Right lobe of liver (tissue), 6 donors: ENCODE measurements at regions not wholly inside any gene's neighbourhood (a gene's known extent, or its start where the extent isn't known, plus 50 kb on each side); places are given as distances from the start of the nearest gene placed in this dataset.

Source experiments
- ATAC-seq, 4 donors: fragments of 200-7000 bp; cut with Tn5 transposase; one replicate each; pipeline ENCODE4 v1.9.1; 2020; ENCODE audit warnings: mild to moderate bottlenecking in 4 of 4, moderate library complexity in 4 of 4
- DNase-seq, 3 donors: peaks; one replicate each; pipeline ENCODE4 v3.0.0-alpha.2; 2020
- H3K27ac ChIP-seq, 3 donors: fragments of 200-600 bp; one replicate each; pipeline ENCODE4 v1.8.0; 2022
- H3K27me3 ChIP-seq, 2 donors: fragments of 200-600 bp; one replicate each; pipeline ENCODE4 v1.8.0; 2022
- H3K36me3 ChIP-seq, 4 donors: fragments of 200-600 bp; sonication (generic) in 1 of 4; one replicate each; pipeline versions ENCODE4 v1.5.1 to v1.8.0; 2017 to 2022; ENCODE audit warnings: control low read depth in 1 of 4
- H3K4me1 ChIP-seq, 4 donors: fragments of 200-600 bp; sonication (generic) in 1 of 4; one replicate each; pipeline versions ENCODE4 v1.5.1 to v1.8.0; 2017 to 2022; ENCODE audit warnings: control low read depth in 1 of 4
- H3K4me3 ChIP-seq, 3 donors: fragments of 200-600 bp; one replicate each; pipeline ENCODE4 v1.8.0; 2022
- H3K9me3 ChIP-seq, 4 donors: fragments of 200-600 bp; sonication (generic) in 1 of 4; one replicate each; pipeline versions ENCODE4 v1.5.1 to v1.8.0; 2017 to 2022; ENCODE audit warnings: control low read depth in 1 of 4
- POLR2A ChIP-seq: fragments of 450-650 bp; IDR thresholded peaks from one replicate; pipeline ENCODE4 v1.6.1; 2017; ENCODE audit warnings: antibody characterized with exemption, mild to moderate bottlenecking
- WGBS: methylation state at CpG from one replicate; pipeline ENCODE4 v1.1.6; 2018; ENCODE audit warnings: low coverage, low lambda C conversion rate; ENCODE audit not compliant: insufficient coverage; ENCODE audit errors: missing lambda C conversion rate; 5-methylcytosine and 5-hydroxymethylcytosine counted together
- intact Hi-C, 2 donors: fragments of 100-400 bp; cut with DNase I; formaldehyde crosslinking; loops; one replicate each; pipeline versions ENCODE4 v1.11.2 to v1.14.1; 2022
- TF ChIP-seq, protein P1 (sequence below), 4 donors: fragments of 200-600 bp in 3 of 4; fragments of 450-650 bp in 1 of 4; IDR thresholded peaks; one replicate each; pipeline versions ENCODE4 v1.5.1 to v1.8.0; 2016 to 2022; ENCODE audit warnings: antibody characterized with exemption in 4 of 4, mild to moderate bottlenecking in 2 of 4
- donor health status: DM: no; HTN: yes; CAD: no.
- donor health status: DM: no; HTN: no; CAD: no.
- donor health status: DM: no; HTN: no; CAD: no.
- donor health status: DM: no; HTN: yes; CAD: no.
- donor health status: DM: no; HTN: yes; CAD: no.

DNA sequence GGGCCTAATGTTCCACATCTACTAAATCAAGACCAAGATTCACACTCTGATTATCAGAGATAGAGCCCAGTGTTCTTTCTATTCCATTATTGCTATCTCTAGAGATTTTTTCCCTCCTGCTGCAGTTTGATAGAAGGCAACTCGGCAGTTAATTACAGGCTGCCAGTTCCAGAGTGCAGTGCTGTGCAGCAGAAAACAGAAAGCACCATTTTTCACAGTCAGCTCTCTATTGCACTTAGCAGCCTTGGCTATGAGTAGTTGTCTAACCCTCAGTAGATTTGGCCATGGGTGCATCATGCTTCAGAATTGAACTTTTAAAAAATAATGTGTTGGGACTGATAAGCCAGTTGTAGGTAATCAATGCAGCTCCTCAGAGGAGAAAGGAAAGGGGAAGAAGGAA, 295.3 kb downstream of the MID1IP1 start:
- no peak for DNase-seq
- Histone ChIP-seq H3K4me3 (no peak overlapping the region), H3K9me3 (no peaks in the 10 kb centered on the region), H3K27me3 (no peaks in the 10 kb centered on the region), H3K27ac (no peak overlapping the region), H3K36me3 (no peaks in the 10 kb centered on the region), H3K4me1 (no peaks in the 10 kb centered on the region)
- 71% methylated on average over 1 of the region's 1 CpG for WGBS
- TF ChIP-seq, protein P1, sequence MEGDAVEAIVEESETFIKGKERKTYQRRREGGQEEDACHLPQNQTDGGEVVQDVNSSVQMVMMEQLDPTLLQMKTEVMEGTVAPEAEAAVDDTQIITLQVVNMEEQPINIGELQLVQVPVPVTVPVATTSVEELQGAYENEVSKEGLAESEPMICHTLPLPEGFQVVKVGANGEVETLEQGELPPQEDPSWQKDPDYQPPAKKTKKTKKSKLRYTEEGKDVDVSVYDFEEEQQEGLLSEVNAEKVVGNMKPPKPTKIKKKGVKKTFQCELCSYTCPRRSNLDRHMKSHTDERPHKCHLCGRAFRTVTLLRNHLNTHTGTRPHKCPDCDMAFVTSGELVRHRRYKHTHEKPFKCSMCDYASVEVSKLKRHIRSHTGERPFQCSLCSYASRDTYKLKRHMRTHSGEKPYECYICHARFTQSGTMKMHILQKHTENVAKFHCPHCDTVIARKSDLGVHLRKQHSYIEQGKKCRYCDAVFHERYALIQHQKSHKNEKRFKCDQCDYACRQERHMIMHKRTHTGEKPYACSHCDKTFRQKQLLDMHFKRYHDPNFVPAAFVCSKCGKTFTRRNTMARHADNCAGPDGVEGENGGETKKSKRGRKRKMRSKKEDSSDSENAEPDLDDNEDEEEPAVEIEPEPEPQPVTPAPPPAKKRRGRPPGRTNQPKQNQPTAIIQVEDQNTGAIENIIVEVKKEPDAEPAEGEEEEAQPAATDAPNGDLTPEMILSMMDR (IDR thresholded peaks at IDR 0.05): no peak
- TF ChIP-seq POLR2A: no peak
- ATAC-seq: no peak
- intact Hi-C loops: no loop called here

DNA sequence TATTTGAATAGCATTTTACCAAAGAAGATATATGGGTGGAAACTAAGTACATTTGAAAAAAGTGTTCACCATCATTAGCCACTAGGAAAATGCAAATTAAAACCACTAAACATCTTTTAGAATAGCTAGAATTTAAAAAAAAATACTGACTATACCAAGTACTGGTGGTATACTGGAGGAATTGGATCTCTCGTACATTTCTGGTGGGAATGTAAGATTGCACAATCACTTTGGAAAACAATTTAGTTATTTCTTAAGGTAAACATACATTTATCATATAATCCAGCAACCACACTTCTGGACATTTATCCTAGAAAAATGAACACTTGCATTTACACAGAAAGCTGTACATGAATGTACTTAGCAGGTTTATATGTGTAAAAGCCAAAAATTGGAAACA, 303.5 kb downstream of the MID1IP1 start:
- Histone ChIP-seq H3K27ac (no peak overlapping the region), H3K4me3 (no peak overlapping the region), H3K9me3 (no peaks in the 10 kb centered on the region), H3K4me1 (no peaks in the 10 kb centered on the region), H3K36me3 (no peaks in the 10 kb centered on the region), H3K27me3 (no peaks in the 10 kb centered on the region)
- intact Hi-C loops: no loop called here
- WGBS: 69% methylated on average over 1 of the region's 1 CpG
- DNase-seq (no peak), ATAC-seq (no peak)
- no peak for TF ChIP-seq POLR2A
- TF ChIP-seq, protein P1 (IDR thresholded peaks at IDR 0.05): no peak

DNA sequence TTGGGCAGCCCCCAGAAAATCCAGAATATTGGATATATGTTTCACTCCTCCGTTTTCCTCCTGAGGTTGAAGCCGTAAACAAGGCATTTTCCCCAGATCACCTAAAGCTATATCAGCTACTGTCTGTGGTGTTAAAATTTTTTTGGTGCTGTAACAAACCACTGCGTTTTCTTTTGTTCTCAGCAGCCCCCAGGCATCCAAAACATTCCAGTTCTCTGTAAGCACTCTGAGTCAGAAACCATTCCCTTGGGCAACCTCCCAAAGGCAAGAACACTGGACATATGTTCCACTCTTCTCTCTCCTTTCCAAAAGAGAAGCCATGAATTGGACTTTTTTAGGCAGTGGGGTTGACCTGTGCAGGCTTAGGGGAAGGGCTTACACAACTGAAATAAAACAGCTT, 310.9 kb downstream of the MID1IP1 start:
- DNase-seq (no peak), ATAC-seq (no peak)
- Histone ChIP-seq H3K4me3 (no peak overlapping the region), H3K27ac (no peak overlapping the region), H3K27me3 (no peaks in the 10 kb centered on the region), H3K36me3 (no peaks in the 10 kb centered on the region), H3K9me3 (peaks cover 0 to 14% (median 0%) of the 10 kb centered on the region in 4 donors), H3K4me1 (no peaks in the 10 kb centered on the region)
- intact Hi-C loops: no loop called here
- no peak for TF ChIP-seq POLR2A
- TF ChIP-seq, protein P1 (IDR thresholded peaks at IDR 0.05): no peak
- 57% methylated on average over 3 of the region's 3 CpGs for WGBS

DNA sequence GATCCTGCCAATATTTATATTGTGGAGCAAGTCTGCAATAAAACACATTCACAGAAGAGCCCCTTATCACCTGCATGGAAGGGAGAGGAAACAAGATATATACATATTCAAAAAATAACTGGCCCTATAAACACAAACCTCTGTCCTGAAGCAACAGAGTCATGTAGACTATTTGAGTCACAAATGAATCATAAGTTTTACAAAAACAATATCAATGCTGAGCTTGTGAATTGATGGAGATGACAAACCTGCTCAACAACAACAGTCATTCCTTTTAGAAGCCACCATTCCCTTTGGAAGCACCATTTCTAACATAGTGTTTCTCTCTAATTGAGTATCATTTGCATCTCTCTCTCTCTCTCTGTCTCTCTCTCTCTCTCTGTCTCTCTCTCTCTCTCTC, 313.9 kb downstream of the MID1IP1 start:
- Histone ChIP-seq H3K36me3 (no peaks in the 10 kb centered on the region), H3K27ac (no peak overlapping the region), H3K9me3 (peaks cover 0 to 14% (median 0%) of the 10 kb centered on the region in 4 donors), H3K27me3 (no peaks in the 10 kb centered on the region), H3K4me3 (no peak overlapping the region), H3K4me1 (no peaks in the 10 kb centered on the region)
- intact Hi-C loops: no loop called here
- ATAC-seq (no peak), DNase-seq (no peak)
- no peak for TF ChIP-seq POLR2A
- TF ChIP-seq, protein P1 (IDR thresholded peaks at IDR 0.05): no peak

DNA sequence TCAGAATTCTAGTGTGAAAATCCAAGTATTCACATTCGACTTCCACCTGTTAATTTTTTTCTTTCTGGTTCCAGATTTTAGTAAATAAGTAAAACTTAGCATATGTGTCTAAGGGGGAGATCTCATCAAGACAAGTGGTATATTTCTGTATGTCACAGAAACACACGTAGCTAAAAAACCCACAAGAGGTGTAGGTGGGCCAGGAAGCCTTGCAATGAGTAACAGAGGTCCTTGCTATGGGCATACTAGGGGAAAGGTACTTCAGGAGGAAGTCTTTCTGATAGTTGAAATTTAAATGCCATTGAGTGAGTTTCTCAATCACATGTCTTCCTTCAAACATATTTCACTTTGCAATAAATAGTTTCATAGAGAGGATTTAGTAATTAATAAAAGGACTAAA, 315.8 kb downstream of the MID1IP1 start:
- Histone ChIP-seq H3K4me3 (no peak overlapping the region), H3K4me1 (no peaks in the 10 kb centered on the region), H3K9me3 (no peaks in the 10 kb centered on the region), H3K27me3 (no peaks in the 10 kb centered on the region), H3K36me3 (no peaks in the 10 kb centered on the region), H3K27ac (no peak overlapping the region)
- DNase-seq (no peak), ATAC-seq (no peak)
- 32% methylated on average over 2 of the region's 2 CpGs for WGBS
- intact Hi-C loops: no loop called here
- TF ChIP-seq, protein P1 (IDR thresholded peaks at IDR 0.05): no peak
- TF ChIP-seq POLR2A: no peak
